H9 (cell line): ENCODE measurements at regions not wholly inside any gene's neighbourhood (a gene's known extent, or its start where the extent isn't known, plus 50 kb on each side); places are given as distances from the start of the nearest gene placed in this dataset.
A peak's percentile ranks its signal among the peaks of the same experiment; 100 is the strongest.

Experiments used
- DNase-seq: peaks from one replicate; pipeline ENCODE4 v3.0.0-alpha.2; 2017
- H2AFZ ChIP-seq: one replicate; pipeline ENCODE4 v1.6.1; 2013; ENCODE audit warnings: mild to moderate bottlenecking, low read length, control low read depth, moderate library complexity
- H2AK5ac ChIP-seq: 2 replicates; pipeline ENCODE4 v1.6.1; 2013; ENCODE audit warnings: low read length, control low read depth, mixed read lengths; ENCODE audit not compliant: insufficient read length
- H2BK120ac ChIP-seq: one replicate; pipeline ENCODE4 v1.6.1; 2013; ENCODE audit warnings: low read depth, mild to moderate bottlenecking, low read length, control low read depth, inconsistent platforms; ENCODE audit not compliant: poor library complexity, severe bottlenecking
- H2BK12ac ChIP-seq: 2 replicates; pipeline ENCODE4 v1.6.1; 2013; ENCODE audit warnings: low read length, control low read depth, mixed read lengths, low read depth; ENCODE audit not compliant: insufficient read length
- H2BK15ac ChIP-seq: 2 replicates; pipeline ENCODE4 v1.6.1; 2013; ENCODE audit warnings: low read depth, low read length, control low read depth
- H2BK20ac ChIP-seq: one replicate; pipeline ENCODE4 v1.6.1; 2013; ENCODE audit warnings: low read depth, mild to moderate bottlenecking, low read length, control low read depth, inconsistent platforms; ENCODE audit not compliant: poor library complexity, severe bottlenecking
- H2BK5ac ChIP-seq: 2 replicates; pipeline ENCODE4 v1.6.1; 2013; ENCODE audit warnings: low read length, control low read depth, mixed read lengths; ENCODE audit not compliant: insufficient read length
- H3K14ac ChIP-seq: 2 replicates; pipeline ENCODE4 v1.6.1; 2013; ENCODE audit warnings: low read length, control low read depth; ENCODE audit not compliant: insufficient read depth
- H3K18ac ChIP-seq: 2 replicates; pipeline ENCODE4 v1.6.1; 2013; ENCODE audit warnings: low read depth, mild to moderate bottlenecking, mixed read lengths, low read length, control low read depth; ENCODE audit not compliant: insufficient read length
- H3K23ac ChIP-seq: 2 replicates; pipeline ENCODE4 v1.6.1; 2013; ENCODE audit warnings: low read length, control low read depth, mixed read lengths, low read depth; ENCODE audit not compliant: insufficient read length
- H3K23me2 ChIP-seq: 2 replicates; pipeline ENCODE4 v1.6.1; 2013; ENCODE audit warnings: low read depth, mild to moderate bottlenecking, mixed read lengths, low read length, control low read depth; ENCODE audit not compliant: insufficient read length, poor library complexity, severe bottlenecking
- H3K27ac ChIP-seq: 2 replicates; pipeline ENCODE4 v1.5.1; 2013; ENCODE audit warnings: low read length, control low read depth, mixed read lengths, low read depth; ENCODE audit not compliant: insufficient read length
- H3K27me3 ChIP-seq: 2 replicates; pipeline ENCODE4 v1.6.1; 2013; ENCODE audit warnings: low read length, control low read depth, inconsistent platforms; ENCODE audit not compliant: insufficient read depth
- H3K4ac ChIP-seq: 2 replicates; pipeline ENCODE4 v1.6.1; 2013; ENCODE audit warnings: low read depth, mild to moderate bottlenecking, control low read depth, inconsistent platforms, low read length, moderate library complexity
- H3K4me1 ChIP-seq: 2 replicates; pipeline ENCODE4 v1.6.1; 2013; ENCODE audit warnings: low read length, control low read depth, inconsistent platforms; ENCODE audit not compliant: insufficient read depth
- H3K4me2 ChIP-seq: 2 replicates; pipeline ENCODE4 v1.6.1; 2013; ENCODE audit warnings: low read length, control low read depth, mixed read lengths; ENCODE audit not compliant: insufficient read length, insufficient read depth
- H3K56ac ChIP-seq: 2 replicates; pipeline ENCODE4 v1.6.1; 2013; ENCODE audit warnings: low read depth, mild to moderate bottlenecking, mixed read lengths, low read length, control low read depth; ENCODE audit not compliant: insufficient read length
- H3K79me1 ChIP-seq: 2 replicates; pipeline ENCODE4 v1.6.1; 2013; ENCODE audit warnings: low read depth, mild to moderate bottlenecking, moderate library complexity, low read length, control low read depth, inconsistent platforms; ENCODE audit not compliant: insufficient read depth, poor library complexity, severe bottlenecking
- H3K79me2 ChIP-seq: 2 replicates; pipeline ENCODE4 v1.6.1; 2013; ENCODE audit warnings: low read length, control low read depth, inconsistent platforms; ENCODE audit not compliant: insufficient read depth
- H3K9ac ChIP-seq: 2 replicates; pipeline ENCODE4 v1.6.1; 2013; ENCODE audit warnings: low read length, control low read depth, mixed read lengths; ENCODE audit not compliant: insufficient read length; ENCODE audit errors: extremely low read depth
- H3K9me3 ChIP-seq: one replicate; pipeline ENCODE4 v1.6.1; 2013; ENCODE audit warnings: low read depth, low read length, inconsistent platforms; ENCODE audit not compliant: control insufficient read depth
- H3T11ph ChIP-seq: one replicate; pipeline ENCODE4 v1.6.1; 2013; ENCODE audit warnings: mild to moderate bottlenecking, low read length, control low read depth, inconsistent platforms
- H4K20me1 ChIP-seq: one replicate; pipeline ENCODE4 v1.6.1; 2013; ENCODE audit not compliant: control insufficient read depth, insufficient read length, insufficient read depth
- H4K5ac ChIP-seq: 2 replicates; pipeline ENCODE4 v1.6.1; 2013; ENCODE audit warnings: low read depth, mild to moderate bottlenecking, mixed read lengths, low read length, control low read depth; ENCODE audit not compliant: insufficient read length
- H4K8ac ChIP-seq: replicated peaks from 2 replicates; pipeline ENCODE4 v1.6.1; 2013; ENCODE audit warnings: low read length, control low read depth, mixed read lengths, low read depth; ENCODE audit not compliant: insufficient read length
- H4K91ac ChIP-seq: 2 replicates; pipeline ENCODE4 v1.6.1; 2013; ENCODE audit warnings: low read depth, mild to moderate bottlenecking, moderate library complexity, mixed read lengths, low read length, control low read depth; ENCODE audit not compliant: insufficient read length
- H3K27ac Mint-ChIP-seq, 3 experiments: 2 replicates in 2 of 3; 3 replicates in 1 of 3; pipeline ENCODE4 v1.8.0; 2020 to 2021; ENCODE audit warnings: mixed read lengths in 3 of 3, mild to moderate bottlenecking in 1 of 3, moderate library complexity in 1 of 3
- H3K27me3 Mint-ChIP-seq: 2 replicates; pipeline ENCODE4 v1.8.0; 2021; ENCODE audit warnings: low read depth, mild to moderate bottlenecking, moderate library complexity, mixed read lengths
- H3K36me3 Mint-ChIP-seq, 3 experiments: 2 replicates in 2 of 3; 3 replicates in 1 of 3; pipeline ENCODE4 v1.8.0; 2020 to 2021; ENCODE audit warnings: low read depth in 3 of 3, mixed read lengths in 3 of 3; ENCODE audit not compliant: insufficient read depth in 1 of 3
- H3K4me1 Mint-ChIP-seq, 2 experiments: 2 replicates each; pipeline ENCODE4 v1.8.0; 2020; ENCODE audit warnings: mixed read lengths in 2 of 2
- H3K4me3 Mint-ChIP-seq, 2 experiments: 2 replicates in 1 of 2; 3 replicates in 1 of 2; pipeline ENCODE4 v1.8.0; 2020 to 2021; ENCODE audit warnings: mild to moderate bottlenecking in 2 of 2, mixed read lengths in 2 of 2, moderate library complexity in 1 of 2
- H3K9me3 Mint-ChIP-seq, 2 experiments: 2 replicates in 1 of 2; 3 replicates in 1 of 2; pipeline ENCODE4 v1.8.0; 2020; ENCODE audit warnings: mild to moderate bottlenecking in 2 of 2, mixed read lengths in 2 of 2, moderate library complexity in 1 of 2
- CTCF ChIP-seq: fragments of 200-600 bp; sonication (generic); conservative IDR thresholded peaks from 3 replicates; pipeline ENCODE4 v1.8.0; 2021; ENCODE audit warnings: antibody characterized with exemption, mild to moderate bottlenecking
- WGBS: extraction: QIAGEN DNeasy Blood & Tissue Kit; methylation state at CpG from one replicate; pipeline ENCODE4 v1.1.7; 2013; ENCODE audit warnings: missing lambda C conversion rate, low lambda C conversion rate, mixed read lengths; ENCODE audit not compliant: insufficient read length; ENCODE audit errors: extremely low coverage; 5-methylcytosine and 5-hydroxymethylcytosine counted together

DNA sequence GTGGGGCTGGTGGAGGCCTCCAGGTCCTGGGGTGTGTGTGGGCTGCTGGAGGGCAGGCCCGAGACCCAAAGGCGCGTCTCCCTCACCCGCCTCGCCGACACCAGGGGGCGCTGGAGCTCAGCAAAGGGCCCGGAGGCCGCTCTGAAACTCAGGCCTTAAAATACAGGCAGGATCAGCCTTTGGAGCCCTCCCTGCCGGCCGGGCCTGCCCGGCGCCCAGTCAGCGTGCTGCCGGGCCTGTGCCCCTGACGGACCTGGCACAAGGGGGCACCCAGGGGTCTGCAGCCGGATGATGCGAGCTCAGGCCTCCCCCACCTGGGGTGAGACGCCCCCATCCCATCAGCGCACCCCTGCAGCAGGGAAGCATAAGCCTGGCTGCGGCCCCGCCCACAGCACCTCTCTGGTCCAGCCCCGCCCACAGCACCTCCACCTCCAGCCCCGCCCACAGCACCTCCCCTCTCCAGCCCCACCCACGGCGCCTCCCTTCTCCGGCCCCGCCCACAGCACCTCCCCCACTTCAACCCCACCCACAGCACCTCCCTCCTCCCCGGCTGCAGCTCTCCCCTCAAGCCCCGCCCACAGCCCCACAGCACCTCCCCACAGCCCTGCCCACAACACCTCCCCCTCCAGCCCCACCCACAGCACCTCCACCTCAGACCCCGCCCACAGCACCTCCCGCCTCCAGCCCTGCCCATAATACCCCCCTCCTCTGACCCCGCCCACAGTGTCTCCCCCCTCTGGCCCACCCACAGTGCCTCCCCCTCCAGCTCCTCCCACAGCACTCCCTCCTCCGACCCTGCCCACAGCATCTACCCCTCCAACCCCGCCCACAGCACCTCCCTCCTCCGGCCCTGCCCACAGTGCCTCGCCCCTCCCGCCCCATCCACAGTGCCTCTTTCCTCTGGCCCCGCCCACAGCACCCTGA is 92.8 kb upstream of the OTOS start:
- H3K4me3 Mint-ChIP-seq, result peak overlapping the region; percentile 41 to 50; a peak in 4 of 5 replicates
- no peak overlapping the region for H3K27ac Mint-ChIP-seq
- Histone ChIP-seq H2BK12ac (no peak overlapping the region), H2AK5ac (no peak overlapping the region), H2BK20ac (no peak overlapping the region), H3K79me1 (no peaks in the 10 kb centered on the region), H4K5ac (no peak overlapping the region), H3K27ac (no peak overlapping the region), H3K27me3 (no peaks in the 10 kb centered on the region), H3K56ac (no peak overlapping the region), H3K23me2 (no peaks in the 10 kb centered on the region), H3K4me2 (peak overlapping the region; percentile 15), H3K4me1 (no peaks in the 10 kb centered on the region; the same call in 1 of the 2 replicates), H3T11ph (no peak overlapping the region), H4K91ac (no peak overlapping the region), H4K8ac (no peak overlapping the region), H3K14ac (no peak overlapping the region), H2BK120ac (no peak overlapping the region), H3K9me3 (no peaks in the 10 kb centered on the region), H2AFZ (no peak overlapping the region), H3K4ac (no peak overlapping the region), H3K23ac (no peak overlapping the region), H2BK15ac (no peak overlapping the region), H3K18ac (no peak overlapping the region), H3K79me2 (no peaks in the 10 kb centered on the region), H4K20me1 (no peaks in the 10 kb centered on the region), H3K9ac (no peak overlapping the region), H2BK5ac (no peak overlapping the region)
- H3K4me1 Mint-ChIP-seq, result peaks cover 3 to 5% of the 10 kb centered on the region in 2 experiments; a peak in 3 of 4 replicates
- peak; percentile 95 for TF ChIP-seq CTCF
- peak; percentile 95 for DNase-seq
- H3K36me3 Mint-ChIP-seq, result peaks cover 0 to 8% (median 0%) of the 10 kb centered on the region in 3 experiments; a peak in 2 of 7 replicates
- peaks cover 16 to 18% of the 10 kb centered on the region in 2 experiments for H3K9me3 Mint-ChIP-seq
- H3K27me3 Mint-ChIP-seq, result peaks cover 19% of the 10 kb centered on the region
- WGBS, result no CpG with 5 or more reads among the region's 39 CpGs
